ENCODE measurements at regions not wholly inside any gene's neighbourhood (a gene's known extent, or its start where the extent isn't known, plus 50 kb on each side); places are given as distances from the start of the nearest gene placed in this dataset.
A peak's percentile ranks its signal among the peaks of the same experiment; 100 is the strongest.

- no peak for DNase-seq
These were observed 157.3 kb downstream of the TBXT start for GRCh38 chr6:166010136-166010960.

GRCh38 chr6:166009385-166010031 is 158.1 kb downstream of the TBXT start:
- no peak for DNase-seq

DNA sequence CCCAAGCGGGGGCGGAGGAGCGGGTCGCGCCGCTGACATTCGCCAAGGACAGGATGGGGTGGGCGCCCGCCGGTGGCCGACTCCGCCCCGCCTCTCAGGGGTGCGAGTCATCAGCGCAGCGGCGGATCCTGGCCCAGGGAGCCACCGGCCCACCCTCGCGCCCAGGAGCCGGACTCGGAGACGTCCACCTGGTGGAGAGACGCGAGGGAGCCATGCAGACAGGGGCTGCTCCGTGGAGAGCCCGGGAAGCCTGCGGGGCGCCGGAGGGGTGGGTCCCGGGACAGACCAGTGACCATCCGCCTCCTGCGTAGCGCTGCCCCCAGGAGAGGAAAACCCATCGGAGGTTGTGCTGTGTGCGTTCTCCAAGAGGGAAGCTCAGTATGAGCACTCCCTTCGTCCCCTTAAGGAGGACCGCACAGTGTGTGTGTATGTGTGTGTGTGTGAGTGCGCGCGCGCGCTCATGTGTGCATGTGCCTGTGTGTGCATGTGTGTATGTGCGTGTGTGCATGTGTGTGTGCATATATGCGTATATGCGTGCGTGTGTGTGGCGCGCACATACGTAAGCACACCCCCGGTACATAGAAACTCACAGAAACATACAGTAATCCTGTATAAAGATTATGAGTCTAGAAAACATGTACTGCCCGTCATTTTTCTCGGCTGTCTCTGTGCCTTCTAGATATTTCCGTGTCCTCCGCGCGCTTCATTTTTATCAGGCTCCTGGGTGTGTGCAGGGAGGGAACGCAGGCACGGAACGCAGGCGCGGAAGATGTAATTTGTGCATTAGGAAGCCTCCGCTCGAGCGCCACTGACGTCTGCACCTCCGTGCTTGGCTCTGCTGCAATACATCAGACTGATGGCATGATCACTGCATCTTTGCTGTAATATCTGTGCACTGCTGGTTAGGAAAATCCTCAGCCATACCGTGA is 158.9 kb downstream of the TBXT start:
- peak in 12 of 51 donors; percentile 16 to 60 (median 36) for DNase-seq

DNA sequence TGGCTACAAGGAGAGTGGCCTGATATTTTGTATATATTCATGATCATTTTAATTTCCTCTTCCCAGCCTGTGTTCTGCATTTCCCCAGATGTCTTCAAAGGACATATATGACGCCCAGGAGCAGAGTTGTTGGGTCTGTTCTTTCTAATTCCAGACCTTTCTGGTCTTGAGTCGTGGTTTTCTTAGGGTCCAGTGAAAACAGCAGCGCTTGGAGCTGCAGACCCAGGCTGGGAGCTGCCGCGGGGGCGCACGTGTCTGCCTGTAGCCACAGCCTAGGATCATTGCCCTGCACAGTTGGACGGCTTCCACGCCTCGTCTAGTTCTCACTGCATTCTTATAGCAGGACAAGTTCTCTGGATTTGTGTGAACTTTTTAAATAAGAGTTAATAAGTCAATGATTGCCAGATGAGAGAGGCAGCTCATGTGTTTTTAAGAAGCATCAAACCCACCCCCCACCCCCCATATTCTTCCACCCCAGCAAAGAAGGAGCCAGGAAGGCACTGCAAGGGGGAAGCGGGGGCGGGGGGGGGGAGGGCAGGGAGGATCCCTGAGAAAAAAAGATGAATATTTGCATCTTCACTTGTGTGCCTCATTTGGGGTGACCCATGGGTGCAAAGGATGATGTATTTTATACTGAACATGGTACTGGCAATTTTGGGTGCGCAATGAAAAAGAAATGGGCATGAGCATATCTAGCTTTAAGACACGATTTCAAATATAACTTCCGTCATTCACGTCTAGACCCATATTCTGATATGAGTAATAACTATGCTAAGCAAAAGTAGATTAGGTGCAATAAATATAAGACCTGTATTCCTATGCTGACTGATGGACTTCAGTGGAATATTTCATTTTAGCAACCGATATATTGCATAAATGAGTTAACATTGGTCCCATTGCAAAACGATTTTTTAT is 160.0 kb downstream of the TBXT start:
- DNase-seq: peak in 13 of 51 donors; percentile 6 to 57 (median 28)

DNA sequence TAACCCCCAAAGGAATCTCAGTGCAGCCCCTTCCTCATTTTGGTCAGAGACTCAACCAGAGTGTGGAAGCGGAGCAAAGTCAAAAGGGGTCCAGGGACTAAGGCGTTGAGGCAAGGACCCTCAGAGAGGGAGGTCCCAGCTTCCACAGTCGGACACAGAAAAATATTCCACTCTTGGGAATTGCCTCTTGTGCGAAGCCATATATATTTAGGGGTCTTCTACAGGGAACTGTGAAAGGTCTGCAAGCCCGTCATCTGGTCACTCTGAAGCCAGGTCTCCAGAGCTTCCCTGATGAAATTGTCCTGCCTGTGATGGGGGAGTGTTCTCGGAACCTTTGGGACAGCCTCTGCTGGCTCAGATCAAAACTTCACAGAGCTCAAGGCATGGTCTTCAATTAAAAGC is 160.8 kb downstream of the TBXT start:
- peak in 1 of 51 donors; percentile 19 for DNase-seq

DNA sequence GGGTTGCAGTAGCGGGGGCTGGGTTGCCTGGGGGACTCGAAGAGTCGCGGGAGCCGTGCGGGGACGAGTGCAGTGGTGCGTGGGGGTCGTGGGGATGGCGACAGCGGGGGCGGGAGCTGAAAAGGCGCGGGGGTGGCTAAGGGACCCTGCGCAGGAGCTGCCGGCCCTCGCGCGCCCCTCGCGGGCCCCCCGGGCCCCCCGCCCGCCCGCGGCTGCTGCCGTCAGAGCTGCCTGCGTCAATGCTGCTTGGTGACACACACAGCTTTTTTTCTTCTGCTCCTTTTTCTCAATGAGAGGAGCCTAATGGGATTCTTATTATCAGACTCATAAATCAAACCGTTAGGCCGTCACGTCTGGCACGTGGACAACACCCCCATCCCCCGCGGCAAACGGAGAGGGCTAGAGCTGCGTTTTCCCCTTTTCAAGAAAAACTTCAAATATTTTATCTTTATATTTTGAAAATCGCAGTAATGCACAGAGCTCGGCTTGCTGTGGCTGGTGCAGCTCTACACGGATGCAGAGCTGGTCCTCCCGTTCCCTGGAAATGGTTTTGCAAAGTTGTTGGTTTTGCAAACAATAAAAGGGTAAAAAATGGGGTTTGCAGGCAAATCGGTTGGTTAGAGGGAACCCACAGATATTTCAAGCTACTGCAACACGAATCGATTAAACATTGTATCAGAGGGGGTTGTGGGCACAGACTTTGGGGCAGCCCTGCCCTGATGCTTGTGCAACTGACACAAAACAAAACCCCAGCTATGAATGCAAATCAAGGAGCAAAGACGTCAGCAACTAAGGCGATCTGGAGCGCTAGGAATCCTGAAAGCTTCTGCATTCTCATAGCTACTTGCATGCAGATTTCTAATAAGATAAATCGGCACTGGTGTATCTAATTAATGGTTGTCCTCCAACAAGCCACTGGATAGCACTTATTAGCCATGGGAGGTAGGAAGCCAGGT is 161.4 kb downstream of the TBXT start:
- peak in 44 of 51 donors; percentile 11 to 80 (median 64) for DNase-seq

DNA sequence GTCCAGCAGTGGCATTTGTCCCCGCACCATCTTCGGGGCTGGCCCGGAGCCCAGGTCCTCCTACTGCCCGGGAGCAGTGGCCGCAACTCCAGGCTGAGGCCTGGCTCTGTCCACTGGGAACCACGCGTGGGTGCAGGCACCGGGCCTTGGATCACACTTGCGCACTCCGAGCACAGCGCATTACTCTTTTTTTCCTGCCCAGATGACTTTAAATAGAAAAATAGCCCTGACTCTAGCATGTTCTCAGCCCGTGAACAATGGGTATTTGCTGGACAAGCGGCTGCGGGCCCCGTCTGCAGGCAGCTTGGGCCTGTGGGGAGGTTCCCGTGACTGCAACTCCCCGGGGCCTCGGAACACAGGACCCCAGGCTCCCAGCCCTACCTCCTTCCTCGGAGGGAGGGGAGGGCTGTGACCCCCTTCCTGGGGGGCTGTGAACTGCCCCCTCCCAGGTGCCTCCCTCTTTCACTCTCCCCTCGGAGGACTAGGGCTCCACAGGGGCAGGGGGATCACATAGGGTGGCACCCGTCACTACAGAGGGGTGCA is 162.2 kb downstream of the TBXT start:
- DNase-seq: peak in 32 of 51 donors; percentile 13 to 80 (median 54)

DNA sequence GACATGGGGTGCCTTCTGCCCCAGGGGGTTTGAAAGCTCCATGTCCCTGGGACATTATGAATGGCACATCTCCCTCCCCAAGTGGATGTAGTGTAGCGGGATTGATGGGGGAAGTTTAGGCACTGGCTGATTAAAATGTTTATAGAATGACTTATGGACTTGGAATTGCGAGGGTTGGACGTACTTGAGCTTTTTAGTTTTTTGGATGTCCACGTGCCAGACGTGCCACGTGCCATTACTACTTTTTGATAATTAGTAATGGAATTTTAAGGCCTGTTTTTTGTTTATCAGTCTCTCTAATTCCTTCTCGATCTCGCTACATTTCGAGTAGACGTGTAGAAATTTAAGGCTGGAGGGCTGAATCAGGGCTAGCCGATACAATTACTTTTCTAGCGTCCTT is 162.8 kb downstream of the TBXT start:
- DNase-seq: no peak

DNA sequence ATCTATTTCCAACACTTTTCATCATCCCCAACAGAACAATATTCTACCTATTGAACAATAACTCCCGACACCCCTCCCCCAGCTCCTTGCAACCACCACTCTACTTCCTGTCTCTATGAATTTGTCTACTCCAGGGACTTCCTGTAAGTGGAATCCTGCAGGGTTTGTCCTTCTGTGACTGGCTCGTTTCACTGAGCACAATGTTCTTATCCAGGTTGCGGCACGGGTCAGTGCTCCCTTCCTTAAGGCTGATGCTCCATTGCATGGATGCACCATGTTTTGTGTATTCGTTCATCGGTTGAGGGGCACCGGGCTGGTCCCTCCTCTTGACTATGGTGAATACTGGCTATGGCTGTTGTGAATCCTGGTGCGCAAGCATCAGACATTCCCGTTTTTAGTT is 163.2 kb downstream of the TBXT start:
- no peak for DNase-seq

GRCh38 chr6:166003569-166003968 is 164.1 kb downstream of the TBXT start:
- no peak for DNase-seq

GRCh38 chr6:166001359-166001758 is 166.3 kb downstream of the TBXT start:
- DNase-seq: no peak

GRCh38 chr6:165999279-165999678 is 168.4 kb downstream of the TBXT start:
- no peak for DNase-seq

DNA sequence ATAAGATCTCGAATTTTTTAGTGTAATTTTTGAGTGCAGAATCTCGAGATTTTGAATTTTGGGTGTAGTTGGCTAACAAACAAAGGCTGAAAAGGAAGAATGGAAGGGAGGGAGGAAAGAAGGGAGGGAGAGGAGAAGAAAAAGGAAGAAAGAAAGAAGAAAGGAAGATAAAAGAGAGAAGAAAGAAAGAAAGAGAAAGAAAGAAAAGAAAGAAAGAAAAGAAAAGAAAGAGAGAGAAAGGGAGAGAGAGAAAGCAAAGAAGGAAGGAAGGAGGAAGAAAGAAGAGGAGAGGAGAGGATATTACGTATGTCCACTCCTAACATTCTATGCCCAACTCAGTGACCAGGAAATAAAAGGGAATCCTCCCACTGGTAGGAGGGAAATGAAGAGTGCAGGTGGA is 169.6 kb downstream of the TBXT start:
- DNase-seq: no peak

DNA sequence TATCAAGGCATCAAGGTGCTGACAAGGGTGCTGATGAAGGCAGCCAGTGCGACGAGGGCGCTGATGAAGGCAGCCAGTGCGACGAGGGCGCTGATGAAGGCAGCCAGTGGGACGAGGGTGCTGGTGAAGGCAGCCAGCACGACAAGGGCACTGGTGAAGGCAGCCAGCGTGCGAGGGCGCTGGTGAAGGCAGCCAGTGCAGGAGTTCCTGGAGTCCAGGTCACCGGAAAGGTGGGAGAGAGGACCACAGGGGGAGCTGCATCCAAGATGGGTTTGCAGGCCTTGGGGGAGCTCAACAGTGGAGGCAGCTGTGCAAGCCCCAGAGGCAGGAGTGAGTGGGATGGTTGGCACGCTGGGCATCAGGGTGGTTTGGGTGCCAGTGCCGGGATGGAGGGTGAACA is 176.3 kb downstream of the TBXT start:
- DNase-seq: no peak

DNA sequence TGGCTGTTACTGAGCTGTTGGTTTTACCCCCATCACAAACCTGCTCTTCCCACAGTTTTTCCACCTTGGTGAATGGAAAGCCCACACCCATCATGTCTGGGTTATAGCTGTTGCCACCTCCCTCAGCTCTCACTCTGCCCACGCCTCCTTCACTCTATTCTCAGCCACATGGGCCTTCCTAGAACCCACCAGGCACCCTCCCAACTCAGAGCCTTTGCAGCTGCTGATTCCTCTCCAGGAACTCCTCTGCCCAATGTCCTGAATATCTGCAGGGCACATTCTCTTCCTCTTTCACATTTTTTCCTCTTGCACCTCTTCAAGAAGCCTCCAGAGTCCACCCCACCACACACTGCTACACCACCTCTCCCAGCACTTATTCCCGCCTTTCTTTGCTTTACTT is 177.4 kb downstream of the TBXT start:
- DNase-seq: no peak

GRCh38 chr6:165988757-165989456 is 178.7 kb downstream of the TBXT start:
- DNase-seq: peak in 1 of 51 donors; percentile 10

DNA sequence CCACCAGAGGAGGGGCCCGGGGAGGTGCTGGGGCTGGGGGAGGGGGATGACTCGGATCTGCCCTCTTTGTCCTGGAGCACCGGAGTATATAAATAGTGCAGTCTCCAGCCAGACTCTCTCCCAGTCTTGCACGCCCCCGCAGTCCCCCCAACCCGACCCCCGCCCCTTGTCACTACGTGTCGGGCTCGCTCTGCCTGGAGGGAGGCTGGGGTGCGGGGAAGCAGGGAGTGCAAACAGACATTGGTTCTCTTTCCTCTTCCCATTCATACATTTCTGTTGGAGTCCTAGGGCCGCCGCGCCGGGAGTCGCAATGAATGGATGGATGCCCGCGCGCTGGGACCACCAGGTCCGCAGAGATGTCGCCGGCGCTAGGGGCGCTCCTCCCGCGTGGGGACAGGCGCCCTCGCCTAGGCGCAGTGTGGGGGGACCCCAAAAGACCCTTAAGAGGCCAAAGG is 179.3 kb downstream of the TBXT start:
- peak in 3 of 51 donors; percentile 55 to 70 (median 60) for DNase-seq
